Neural progenitor cell (in vitro differentiated cells): ENCODE measurements at regions not wholly inside any gene's neighbourhood (a gene's known extent, or its start where the extent isn't known, plus 50 kb on each side); places are given as distances from the start of the nearest gene placed in this dataset.
A peak's percentile ranks its signal among the peaks of the same experiment; 100 is the strongest.

Experiments used
- DNase-seq: peaks from one replicate; pipeline ENCODE4 v3.0.0-alpha.2; 2016; ENCODE audit warnings: low spot score
- H2AFZ ChIP-seq: fragments of 200-600 bp; sonication (generic); replicated peaks from 2 replicates; pipeline ENCODE4 v1.6.1; 2016; ENCODE audit warnings: antibody characterized with exemption
- H3F3A ChIP-seq: fragments of 200-600 bp; sonication (generic); 2 replicates; pipeline ENCODE4 v1.6.1; 2016; ENCODE audit warnings: antibody characterized with exemption, low read depth
- H3K27ac ChIP-seq: fragments of 200-600 bp; sonication (generic); 2 replicates; pipeline ENCODE4 v1.5.1; 2016; ENCODE audit warnings: mild to moderate bottlenecking
- H3K27me3 ChIP-seq: fragments of 200-600 bp; sonication (generic); 2 replicates; pipeline ENCODE4 v1.6.1; 2016; ENCODE audit warnings: mild to moderate bottlenecking, moderate library complexity
- H3K36me3 ChIP-seq: fragments of 200-600 bp; sonication (generic); 2 replicates; pipeline ENCODE4 v1.5.1; 2016
- H3K4me1 ChIP-seq: fragments of 200-600 bp; sonication (generic); 2 replicates; pipeline ENCODE4 v1.6.1; 2016; ENCODE audit warnings: mixed run types
- H3K4me2 ChIP-seq: fragments of 200-600 bp; sonication (generic); 2 replicates; pipeline ENCODE4 v1.6.1; 2016
- H3K4me3 ChIP-seq: fragments of 200-600 bp; sonication (generic); 2 replicates; pipeline ENCODE4 v1.5.1; 2016
- H3K79me2 ChIP-seq: fragments of 200-600 bp; sonication (generic); 2 replicates; pipeline ENCODE4 v1.6.1; 2016; ENCODE audit warnings: low read depth
- H3K9ac ChIP-seq: fragments of 200-600 bp; sonication (generic); 2 replicates; pipeline ENCODE4 v1.6.1; 2016
- H3K9me3 ChIP-seq: fragments of 200-600 bp; sonication (generic); 2 replicates; pipeline ENCODE4 v1.5.1; 2016; ENCODE audit warnings: low read depth
- H4K20me1 ChIP-seq: fragments of 200-600 bp; sonication (generic); 2 replicates; pipeline ENCODE4 v1.6.1; 2016; ENCODE audit warnings: low read depth
- H3K27ac Mint-ChIP-seq: 3 replicates; pipeline ENCODE4 v1.8.0; 2021; ENCODE audit warnings: mixed read lengths
- H3K27me3 Mint-ChIP-seq: 2 replicates; pipeline ENCODE4 v1.8.0; 2022; ENCODE audit warnings: low read depth, mild to moderate bottlenecking, inconsistent platforms, moderate library complexity, mixed read lengths; ENCODE audit not compliant: insufficient read depth
- H3K36me3 Mint-ChIP-seq: 3 replicates; pipeline ENCODE4 v1.8.0; 2021; ENCODE audit warnings: mixed read lengths
- H3K4me1 Mint-ChIP-seq: 3 replicates; pipeline ENCODE4 v1.8.0; 2021; ENCODE audit warnings: mixed read lengths
- H3K4me3 Mint-ChIP-seq: 3 replicates; pipeline ENCODE4 v1.8.0; 2021; ENCODE audit warnings: mild to moderate bottlenecking, moderate library complexity, mixed read lengths
- H3K9me3 Mint-ChIP-seq: 3 replicates; pipeline ENCODE4 v1.8.0; 2020; ENCODE audit warnings: mixed read lengths
- EZH2 ChIP-seq: fragments of 200-600 bp; sonication (generic); IDR thresholded peaks from 2 replicates; pipeline ENCODE4 v1.6.1; 2017; ENCODE audit warnings: antibody characterized with exemption, mild to moderate bottlenecking, moderate library complexity
- EZH2phosphoT487 ChIP-seq: fragments of 200-600 bp; sonication (generic); IDR thresholded peaks from 2 replicates; pipeline ENCODE4 v1.6.1; 2017; ENCODE audit warnings: antibody characterized with exemption
- TF ChIP-seq, protein P1 (sequence below): fragments of 200-600 bp; sonication (generic); IDR thresholded peaks from 2 replicates; pipeline ENCODE4 v1.5.1; 2017; ENCODE audit warnings: antibody characterized with exemption, mild to moderate bottlenecking

DNA sequence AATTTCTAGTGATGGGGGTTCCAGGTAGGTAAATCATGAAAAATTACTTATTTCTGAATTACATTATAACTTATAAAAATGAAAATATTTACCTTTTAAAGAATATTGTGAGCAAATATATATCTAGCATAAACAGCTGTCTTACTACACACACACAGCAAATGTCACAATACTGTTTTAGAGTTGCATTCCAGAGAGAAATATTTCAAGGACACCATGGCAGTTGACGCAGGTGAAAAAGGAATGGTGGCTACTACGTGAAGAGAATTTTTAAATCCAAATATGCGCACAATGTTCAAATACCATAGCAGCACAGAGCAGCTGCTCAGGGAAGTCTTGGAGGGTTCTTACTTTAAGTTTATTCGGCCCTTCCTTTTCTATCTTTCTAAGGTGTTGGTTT, 356.2 kb downstream of the CGGBP1 start:
- TF ChIP-seq EZH2, result no peak
- TF ChIP-seq, protein P1, sequence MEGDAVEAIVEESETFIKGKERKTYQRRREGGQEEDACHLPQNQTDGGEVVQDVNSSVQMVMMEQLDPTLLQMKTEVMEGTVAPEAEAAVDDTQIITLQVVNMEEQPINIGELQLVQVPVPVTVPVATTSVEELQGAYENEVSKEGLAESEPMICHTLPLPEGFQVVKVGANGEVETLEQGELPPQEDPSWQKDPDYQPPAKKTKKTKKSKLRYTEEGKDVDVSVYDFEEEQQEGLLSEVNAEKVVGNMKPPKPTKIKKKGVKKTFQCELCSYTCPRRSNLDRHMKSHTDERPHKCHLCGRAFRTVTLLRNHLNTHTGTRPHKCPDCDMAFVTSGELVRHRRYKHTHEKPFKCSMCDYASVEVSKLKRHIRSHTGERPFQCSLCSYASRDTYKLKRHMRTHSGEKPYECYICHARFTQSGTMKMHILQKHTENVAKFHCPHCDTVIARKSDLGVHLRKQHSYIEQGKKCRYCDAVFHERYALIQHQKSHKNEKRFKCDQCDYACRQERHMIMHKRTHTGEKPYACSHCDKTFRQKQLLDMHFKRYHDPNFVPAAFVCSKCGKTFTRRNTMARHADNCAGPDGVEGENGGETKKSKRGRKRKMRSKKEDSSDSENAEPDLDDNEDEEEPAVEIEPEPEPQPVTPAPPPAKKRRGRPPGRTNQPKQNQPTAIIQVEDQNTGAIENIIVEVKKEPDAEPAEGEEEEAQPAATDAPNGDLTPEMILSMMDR, result no peak
- TF ChIP-seq EZH2phosphoT487, result no peak
- Histone ChIP-seq H3K4me1 (no peaks in the 10 kb centered on the region), H3K9me3 (no peaks in the 10 kb centered on the region), H3K4me2 (no peak overlapping the region), H2AFZ (no peak overlapping the region), H3K4me3 (no peak overlapping the region), H3F3A (no peaks in the 10 kb centered on the region), H3K36me3 (no peaks in the 10 kb centered on the region), H3K27ac (no peak overlapping the region), H3K79me2 (no peaks in the 10 kb centered on the region), H3K27me3 (no peaks in the 10 kb centered on the region), H4K20me1 (no peaks in the 10 kb centered on the region), H3K9ac (no peak overlapping the region)
- no peak for DNase-seq
- peaks cover 2% of the 10 kb centered on the region for H3K27me3 Mint-ChIP-seq
- H3K9me3 Mint-ChIP-seq, result peaks cover 2% of the 10 kb centered on the region
- no peak overlapping the region for H3K27ac Mint-ChIP-seq
- no peak overlapping the region for H3K4me3 Mint-ChIP-seq
- H3K4me1 Mint-ChIP-seq, result no peaks in the 10 kb centered on the region
- H3K36me3 Mint-ChIP-seq, result no peaks in the 10 kb centered on the region

DNA sequence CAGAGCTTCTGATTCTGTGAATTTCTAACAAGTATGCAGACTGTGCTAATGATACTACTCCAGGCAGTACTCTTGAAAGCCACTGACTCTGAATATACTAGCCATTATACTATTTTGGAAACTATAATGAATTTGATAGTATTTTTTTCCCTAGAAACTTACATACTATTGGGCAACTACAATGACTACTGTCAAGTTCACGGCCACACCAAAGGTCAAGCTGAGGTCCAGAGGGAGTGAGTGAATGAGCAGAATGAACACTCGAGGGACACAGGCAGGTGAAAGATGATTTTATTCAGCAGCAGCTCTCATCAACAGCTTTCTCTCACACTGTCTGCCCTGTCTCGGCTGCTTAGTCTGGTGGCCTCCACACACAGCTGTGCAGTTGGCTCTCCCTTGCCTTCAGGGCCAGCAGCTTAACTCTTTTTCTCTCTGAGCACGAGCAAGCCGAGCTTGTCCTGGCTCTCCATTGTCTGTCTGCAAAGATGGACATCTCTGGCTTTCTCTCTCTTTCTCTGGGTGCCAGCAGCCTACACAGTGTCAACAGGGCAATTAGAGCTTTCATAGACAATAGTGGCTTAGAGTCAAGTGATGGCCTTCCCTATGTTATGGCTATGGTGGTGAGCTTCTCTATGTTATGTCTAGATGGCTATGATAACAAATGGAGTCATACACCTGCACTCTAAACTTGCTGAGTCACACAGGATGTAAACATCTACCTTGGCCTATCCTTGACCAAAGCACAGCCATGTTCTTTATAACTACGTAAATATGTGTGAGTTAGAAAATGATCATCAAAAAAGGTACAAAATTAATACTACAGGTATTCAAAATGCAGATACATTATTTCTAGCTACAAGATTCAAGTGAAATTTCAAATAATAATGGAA, 362.4 kb downstream of the CGGBP1 start:
- Mint-ChIP-seq H3K4me1 (no peaks in the 10 kb centered on the region), H3K27ac (no peak overlapping the region), H3K27me3 (no peaks in the 10 kb centered on the region), H3K36me3 (no peaks in the 10 kb centered on the region), H3K4me3 (no peak overlapping the region), H3K9me3 (no peaks in the 10 kb centered on the region)
- no peaks in the 10 kb centered on the region for H3K9me3 ChIP-seq
- H3K4me2 ChIP-seq, result no peak overlapping the region
- H3K36me3 ChIP-seq, result no peaks in the 10 kb centered on the region
- no peaks in the 10 kb centered on the region for H3F3A ChIP-seq
- DNase-seq, result peak; percentile 8
- H3K9ac ChIP-seq, result no peak overlapping the region
- no peak overlapping the region for H3K27ac ChIP-seq
- no peaks in the 10 kb centered on the region for H4K20me1 ChIP-seq
- no peaks in the 10 kb centered on the region for H3K4me1 ChIP-seq
- no peaks in the 10 kb centered on the region for H3K79me2 ChIP-seq
- H2AFZ ChIP-seq, result no peak overlapping the region
- no peaks in the 10 kb centered on the region for H3K27me3 ChIP-seq
- TF ChIP-seq EZH2 (no peak), EZH2phosphoT487 (no peak)
- TF ChIP-seq, protein P1, result no peak
- H3K4me3 ChIP-seq, result no peak overlapping the region

DNA sequence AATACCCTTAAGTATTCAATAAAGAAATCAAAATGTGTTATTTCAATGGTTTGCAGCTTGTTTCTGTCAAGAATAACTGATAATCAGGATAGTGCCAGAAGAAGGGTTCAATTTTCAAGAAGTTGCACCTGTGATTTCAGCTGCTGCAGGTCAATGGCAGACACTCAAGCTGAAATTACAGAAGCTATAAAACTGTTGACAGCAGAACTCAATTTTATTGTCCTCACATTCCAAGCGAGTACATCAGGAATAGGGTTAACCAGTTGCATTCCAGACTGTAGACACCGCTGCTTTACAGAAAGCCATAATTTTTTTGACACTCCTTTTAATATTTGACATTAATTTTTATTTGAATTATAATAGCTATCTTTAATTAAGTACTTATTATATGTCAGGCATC, 364.1 kb downstream of the CGGBP1 start:
- H2AFZ ChIP-seq, result no peak overlapping the region
- Mint-ChIP-seq H3K36me3 (no peaks in the 10 kb centered on the region), H3K27ac (no peak overlapping the region), H3K4me1 (no peaks in the 10 kb centered on the region), H3K27me3 (no peaks in the 10 kb centered on the region), H3K4me3 (no peak overlapping the region), H3K9me3 (no peaks in the 10 kb centered on the region)
- H3K4me3 ChIP-seq, result no peak overlapping the region
- no peaks in the 10 kb centered on the region for H3K27me3 ChIP-seq
- H3K27ac ChIP-seq, result no peak overlapping the region
- no peak overlapping the region for H3K9ac ChIP-seq
- DNase-seq, result no peak
- no peaks in the 10 kb centered on the region for H3K79me2 ChIP-seq
- H4K20me1 ChIP-seq, result no peaks in the 10 kb centered on the region
- no peaks in the 10 kb centered on the region for H3K9me3 ChIP-seq
- no peaks in the 10 kb centered on the region for H3K36me3 ChIP-seq
- H3K4me1 ChIP-seq, result no peaks in the 10 kb centered on the region
- no peak overlapping the region for H3K4me2 ChIP-seq
- TF ChIP-seq EZH2phosphoT487 (no peak), EZH2 (no peak)
- TF ChIP-seq, protein P1, result no peak
- H3F3A ChIP-seq, result no peaks in the 10 kb centered on the region
